A549 (cell line): ENCODE measurements at regions not wholly inside any gene's neighbourhood (a gene's known extent, or its start where the extent isn't known, plus 50 kb on each side); places are given as distances from the start of the nearest gene placed in this dataset.

Source experiments
- ATAC-seq, 2 experiments: fragments of 200-7000 bp in 1 of 2; fragments of >200 bp in 1 of 2; cut with Nextera tagmentation in 1 of 2; cut with Tn5 transposase in 1 of 2; 3 replicates each; pipeline versions ENCODE4 v1.8.0 to v1.9.1; 2018 to 2020; ENCODE audit warnings: mild to moderate bottlenecking in 1 of 2, moderate library complexity in 1 of 2
- CTCF ChIA-PET: fragments of 300-600 bp; sonication (Branson Sonifier 250); formaldehyde crosslinking; extraction: SDS; loops from one replicate; lab custom pipeline; 2021; ENCODE audit warnings: antibody characterized with exemption, inconsistent platforms; lab: Yijun Ruan, JAX
- POLR2A ChIA-PET: fragments of 350-600 bp; formaldehyde crosslinking; extraction: SDS; loops from one replicate; lab custom pipeline; 2021; ENCODE audit warnings: antibody characterized with exemption, inconsistent platforms; lab: Yijun Ruan, JAX
- DNase-seq, 2 experiments: peaks; one replicate each; pipeline versions ENCODE4 v3.0.0 to v3.0.0-alpha.2; 2011 to 2016; ENCODE audit warnings: low read depth in 1 of 2, low spot score in 1 of 2
- FAIRE-seq: peaks from 2 replicates; lab custom pipeline; 2011; peaks lifted over from hg19 to GRCh38; lab: Jason Lieb, UNC
- H3K27ac ChIP-seq, 2 experiments: fragments of >200 bp; sonication (Bioruptor Twin); formaldehyde crosslinking; 3 replicates each; pipeline ENCODE4 v1.5.1; 2016 to 2017
- H3K4me1 ChIP-seq: fragments of >200 bp; sonication (Bioruptor Twin); formaldehyde crosslinking; 3 replicates; pipeline ENCODE4 v1.6.1; 2016
- H3K4me2 ChIP-seq: fragments of >200 bp; sonication (Bioruptor Twin); formaldehyde crosslinking; 3 replicates; pipeline ENCODE4 v1.6.1; 2016
- H3K4me3 ChIP-seq: fragments of >200 bp; sonication (Bioruptor Twin); formaldehyde crosslinking; 3 replicates; pipeline ENCODE4 v1.5.1; 2016
- H3K9me3 ChIP-seq: fragments of >200 bp; sonication (Bioruptor Twin); formaldehyde crosslinking; 3 replicates; pipeline ENCODE4 v1.6.1; 2016
- BHLHE40 ChIP-seq: IDR thresholded peaks from 2 replicates; pipeline ENCODE4 v1.6.1; 2012; ENCODE audit warnings: low read depth, low read length, inconsistent platforms
- CBX8 ChIP-seq: fragments of 200-600 bp; sonication (generic); IDR thresholded peaks from 2 replicates; pipeline ENCODE4 v1.6.1; 2016
- CHD2 ChIP-seq: fragments of 150-350 bp; IDR thresholded peaks from 2 replicates; pipeline ENCODE4 v1.6.1; 2014; ENCODE audit warnings: low read length; ENCODE audit not compliant: partially characterized antibody
- FOSB ChIP-seq: fragments of 250-450 bp; sonication (Bioruptor Pico); IDR thresholded peaks from 2 replicates; pipeline ENCODE4 v1.5.0; 2020; ENCODE audit warnings: mild to moderate bottlenecking, moderate library complexity
- FOXS1 ChIP-seq: fragments of 250-450 bp; sonication (Bioruptor Pico); IDR thresholded peaks from 2 replicates; pipeline ENCODE4 v1.5.0; 2020; ENCODE audit warnings: mild to moderate bottlenecking, moderate library complexity
- HOXA7 ChIP-seq: fragments of 250-450 bp; sonication (Bioruptor Pico); IDR thresholded peaks from 2 replicates; pipeline ENCODE4 v1.5.0; 2020; ENCODE audit warnings: mild to moderate bottlenecking, moderate library complexity
- HOXB5 ChIP-seq: fragments of 250-450 bp; sonication (Bioruptor Pico); IDR thresholded peaks from 2 replicates; pipeline ENCODE4 v1.5.0; 2020; ENCODE audit warnings: mild to moderate bottlenecking, moderate library complexity
- KDM5A ChIP-seq: fragments of 200-600 bp; sonication (generic); IDR thresholded peaks from 2 replicates; pipeline ENCODE4 v1.6.1; 2016; ENCODE audit warnings: antibody characterized with exemption, mild to moderate bottlenecking
- MAFK ChIP-seq: fragments of 450-650 bp; IDR thresholded peaks from 2 replicates; pipeline ENCODE4 v1.6.1; 2014; ENCODE audit not compliant: partially characterized antibody
- NPAS2 ChIP-seq: fragments of 250-450 bp; sonication (Bioruptor Pico); IDR thresholded peaks from 2 replicates; pipeline ENCODE4 v1.8.0; 2022; ENCODE audit warnings: mild to moderate bottlenecking, moderate library complexity, borderline replicate concordance
- PHF8 ChIP-seq: fragments of 200-600 bp; sonication (generic); IDR thresholded peaks from 2 replicates; pipeline ENCODE4 v1.6.1; 2016; ENCODE audit warnings: low read depth, mild to moderate bottlenecking, antibody characterized with exemption, moderate library complexity, borderline replicate concordance
- RCOR1 ChIP-seq: fragments of 150-350 bp; IDR thresholded peaks from 2 replicates; pipeline ENCODE4 v1.6.1; 2014; ENCODE audit warnings: antibody characterized with exemption, low read length, low read depth
- SREBF2 ChIP-seq: fragments of 450-650 bp; IDR thresholded peaks from 2 replicates; pipeline ENCODE4 v1.6.1; 2014; ENCODE audit warnings: mild to moderate bottlenecking, moderate library complexity
- TFCP2L1 ChIP-seq: fragments of 250-450 bp; sonication (Bioruptor Pico); IDR thresholded peaks from 2 replicates; pipeline ENCODE4 v1.5.0; 2021; ENCODE audit warnings: mild to moderate bottlenecking
- TP53 ChIP-seq: fragments of 250-450 bp; sonication (Bioruptor Pico); IDR thresholded peaks from 2 replicates; pipeline ENCODE4 v1.5.0; 2021; ENCODE audit warnings: mild to moderate bottlenecking, moderate library complexity
- ZNF302 ChIP-seq: fragments of 250-450 bp; sonication (Bioruptor Pico); IDR thresholded peaks from 2 replicates; pipeline ENCODE4 v1.9.0; 2021; ENCODE audit warnings: inconsistent platforms, mild to moderate bottlenecking, moderate library complexity
- WGBS: methylation state at CpG from one replicate; pipeline ENCODE4 v1.1.6; 2017; ENCODE audit errors: missing lambda C conversion rate; 5-methylcytosine and 5-hydroxymethylcytosine counted together
- TF ChIP-seq, protein P1 (sequence below): fragments of >200 bp; sonication (Bioruptor Twin); formaldehyde crosslinking; IDR thresholded peaks from 3 replicates; pipeline ENCODE4 v1.5.1; 2016
- TF ChIP-seq, protein P2 (sequence below): fragments of >200 bp; sonication (Bioruptor Twin); formaldehyde crosslinking; IDR thresholded peaks from 3 replicates; pipeline ENCODE4 v1.6.1; 2016
- TF ChIP-seq, protein P3 (sequence below): fragments of 150-350 bp; IDR thresholded peaks from 2 replicates; pipeline ENCODE4 v1.6.1; 2014; ENCODE audit warnings: low read depth, mild to moderate bottlenecking, low read length
- TF ChIP-seq, protein P4 (sequence below): fragments of 250-450 bp; sonication (Bioruptor Pico); IDR thresholded peaks from 2 replicates; pipeline ENCODE4 v1.5.0; 2021; ENCODE audit warnings: mild to moderate bottlenecking, moderate library complexity, borderline replicate concordance

DNA sequence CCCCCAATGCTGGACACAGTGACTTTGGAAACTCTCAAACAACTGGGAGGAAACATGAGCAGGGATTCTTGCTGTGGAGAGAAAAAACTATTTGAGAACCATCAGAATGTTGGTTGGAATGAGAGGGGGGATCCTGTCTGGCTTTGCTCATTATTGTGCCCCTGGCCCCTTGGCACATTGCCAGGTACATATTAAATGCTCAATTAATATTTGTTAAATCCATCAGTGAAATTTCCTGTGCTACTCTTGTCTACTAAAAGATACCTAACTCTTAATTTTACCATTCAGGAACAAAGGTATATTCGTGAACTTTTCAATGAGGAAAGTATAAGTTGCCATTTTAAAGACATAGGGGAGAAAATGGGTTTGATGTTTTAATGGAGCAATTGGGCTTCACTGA is 329.4 kb downstream of the OTUD1 start:
- 6% methylated on average over 1 of the region's 1 CpG for WGBS
- no peak overlapping the region for H3K4me2 ChIP-seq

DNA sequence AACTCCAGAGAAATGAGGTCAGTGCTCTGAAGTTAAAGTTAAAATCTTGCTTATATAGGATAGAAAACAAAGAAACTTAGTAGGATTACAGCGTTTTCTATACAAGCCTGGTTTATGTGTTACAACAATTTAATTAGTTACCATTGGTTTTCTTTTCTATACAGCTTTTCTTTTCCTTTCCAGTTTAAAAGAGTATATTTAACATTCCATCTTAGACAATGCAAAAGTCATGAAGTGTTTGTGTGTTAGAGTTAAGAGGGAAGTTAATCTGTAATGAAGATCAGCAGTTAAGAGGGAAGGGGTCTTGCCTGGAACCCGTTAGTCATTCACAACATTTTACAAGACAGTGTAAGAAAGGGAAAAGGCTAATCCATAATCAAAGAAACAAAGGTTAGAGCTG is 338.3 kb downstream of the OTUD1 start:
- WGBS, result 2% methylated on average over 2 of the region's 2 CpGs
- TF ChIP-seq RCOR1, result no peak
- no peak for TF ChIP-seq TFCP2L1
- no peak for TF ChIP-seq PHF8
- TF ChIP-seq CHD2, result no peak
- TF ChIP-seq BHLHE40, result no peak
- TF ChIP-seq SREBF2, result no peak
- TF ChIP-seq HOXB5 (CRISPR knock-in tag), result no peak
- TF ChIP-seq NPAS2 (CRISPR knock-in tag), result no peak
- TF ChIP-seq, protein P1, sequence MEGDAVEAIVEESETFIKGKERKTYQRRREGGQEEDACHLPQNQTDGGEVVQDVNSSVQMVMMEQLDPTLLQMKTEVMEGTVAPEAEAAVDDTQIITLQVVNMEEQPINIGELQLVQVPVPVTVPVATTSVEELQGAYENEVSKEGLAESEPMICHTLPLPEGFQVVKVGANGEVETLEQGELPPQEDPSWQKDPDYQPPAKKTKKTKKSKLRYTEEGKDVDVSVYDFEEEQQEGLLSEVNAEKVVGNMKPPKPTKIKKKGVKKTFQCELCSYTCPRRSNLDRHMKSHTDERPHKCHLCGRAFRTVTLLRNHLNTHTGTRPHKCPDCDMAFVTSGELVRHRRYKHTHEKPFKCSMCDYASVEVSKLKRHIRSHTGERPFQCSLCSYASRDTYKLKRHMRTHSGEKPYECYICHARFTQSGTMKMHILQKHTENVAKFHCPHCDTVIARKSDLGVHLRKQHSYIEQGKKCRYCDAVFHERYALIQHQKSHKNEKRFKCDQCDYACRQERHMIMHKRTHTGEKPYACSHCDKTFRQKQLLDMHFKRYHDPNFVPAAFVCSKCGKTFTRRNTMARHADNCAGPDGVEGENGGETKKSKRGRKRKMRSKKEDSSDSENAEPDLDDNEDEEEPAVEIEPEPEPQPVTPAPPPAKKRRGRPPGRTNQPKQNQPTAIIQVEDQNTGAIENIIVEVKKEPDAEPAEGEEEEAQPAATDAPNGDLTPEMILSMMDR, result no peak
- no peak for TF ChIP-seq TP53 (CRISPR knock-in tag)
- TF ChIP-seq, protein P2, sequence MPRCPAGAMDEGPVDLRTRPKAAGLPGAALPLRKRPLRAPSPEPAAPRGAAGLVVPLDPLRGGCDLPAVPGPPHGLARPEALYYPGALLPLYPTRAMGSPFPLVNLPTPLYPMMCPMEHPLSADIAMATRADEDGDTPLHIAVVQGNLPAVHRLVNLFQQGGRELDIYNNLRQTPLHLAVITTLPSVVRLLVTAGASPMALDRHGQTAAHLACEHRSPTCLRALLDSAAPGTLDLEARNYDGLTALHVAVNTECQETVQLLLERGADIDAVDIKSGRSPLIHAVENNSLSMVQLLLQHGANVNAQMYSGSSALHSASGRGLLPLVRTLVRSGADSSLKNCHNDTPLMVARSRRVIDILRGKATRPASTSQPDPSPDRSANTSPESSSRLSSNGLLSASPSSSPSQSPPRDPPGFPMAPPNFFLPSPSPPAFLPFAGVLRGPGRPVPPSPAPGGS, result no peak
- TF ChIP-seq, protein P3, sequence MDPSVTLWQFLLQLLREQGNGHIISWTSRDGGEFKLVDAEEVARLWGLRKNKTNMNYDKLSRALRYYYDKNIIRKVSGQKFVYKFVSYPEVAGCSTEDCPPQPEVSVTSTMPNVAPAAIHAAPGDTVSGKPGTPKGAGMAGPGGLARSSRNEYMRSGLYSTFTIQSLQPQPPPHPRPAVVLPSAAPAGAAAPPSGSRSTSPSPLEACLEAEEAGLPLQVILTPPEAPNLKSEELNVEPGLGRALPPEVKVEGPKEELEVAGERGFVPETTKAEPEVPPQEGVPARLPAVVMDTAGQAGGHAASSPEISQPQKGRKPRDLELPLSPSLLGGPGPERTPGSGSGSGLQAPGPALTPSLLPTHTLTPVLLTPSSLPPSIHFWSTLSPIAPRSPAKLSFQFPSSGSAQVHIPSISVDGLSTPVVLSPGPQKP, result no peak
- TF ChIP-seq HOXA7 (CRISPR knock-in tag), result no peak
- TF ChIP-seq, protein P4, sequence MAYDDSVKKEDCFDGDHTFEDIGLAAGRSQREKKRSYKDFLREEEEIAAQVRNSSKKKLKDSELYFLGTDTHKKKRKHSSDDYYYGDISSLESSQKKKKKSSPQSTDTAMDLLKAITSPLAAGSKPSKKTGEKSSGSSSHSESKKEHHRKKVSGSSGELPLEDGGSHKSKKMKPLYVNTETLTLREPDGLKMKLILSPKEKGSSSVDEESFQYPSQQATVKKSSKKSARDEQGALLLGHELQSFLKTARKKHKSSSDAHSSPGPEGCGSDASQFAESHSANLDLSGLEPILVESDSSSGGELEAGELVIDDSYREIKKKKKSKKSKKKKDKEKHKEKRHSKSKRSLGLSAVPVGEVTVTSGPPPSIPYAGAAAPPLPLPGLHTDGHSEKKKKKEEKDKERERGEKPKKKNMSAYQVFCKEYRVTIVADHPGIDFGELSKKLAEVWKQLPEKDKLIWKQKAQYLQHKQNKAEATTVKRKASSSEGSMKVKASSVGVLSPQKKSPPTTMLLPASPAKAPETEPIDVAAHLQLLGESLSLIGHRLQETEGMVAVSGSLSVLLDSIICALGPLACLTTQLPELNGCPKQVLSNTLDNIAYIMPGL (CRISPR knock-in tag), result no peak
- no peak for TF ChIP-seq CBX8
- TF ChIP-seq, all 56 proteins: peak for 0
- ATAC-seq, result no peak
- no peak overlapping the region for H3K27ac ChIP-seq
- FAIRE-seq, result no peak
- DNase-seq, result no peak
- CTCF ChIA-PET, result no interaction called here
- no peaks in the 10 kb centered on the region for H3K9me3 ChIP-seq
- no peaks in the 10 kb centered on the region for H3K4me1 ChIP-seq
- POLR2A ChIA-PET, result no interaction called here
- H3K4me2 ChIP-seq, result no peak overlapping the region
- no peak overlapping the region for H3K4me3 ChIP-seq

More for the DNA sequence above, 329.4 kb downstream of the OTUD1 start:
- Histone ChIP-seq H3K27ac (no peak overlapping the region), H3K9me3 (no peaks in the 10 kb centered on the region), H3K4me1 (no peaks in the 10 kb centered on the region), H3K4me3 (no peak overlapping the region)
- CTCF ChIA-PET, result no interaction called here
- POLR2A ChIA-PET, result no interaction called here
- FAIRE-seq, result no peak
- no peak for ATAC-seq
- DNase-seq, result no peak
- TF ChIP-seq SREBF2, result no peak
- TF ChIP-seq FOXS1 (CRISPR knock-in tag), result no peak
- no peak for TF ChIP-seq KDM5A
- TF ChIP-seq ZNF302 (CRISPR knock-in tag), result no peak
- no peak for TF ChIP-seq FOSB
- no peak for TF ChIP-seq HOXB5 (CRISPR knock-in tag)
- no peak for TF ChIP-seq CBX8
- no peak for TF ChIP-seq MAFK
- TF ChIP-seq, all 56 proteins: peak for 0
